BE2C (cell line): ENCODE measurements at regions not wholly inside any gene's neighbourhood (a gene's known extent, or its start where the extent isn't known, plus 50 kb on each side); places are given as distances from the start of the nearest gene placed in this dataset.

Source experiments
- DNase-seq: peaks from one replicate; pipeline ENCODE4 v3.0.0-alpha.2; 2020
- H3K27me3 ChIP-seq: fragments of 250-450 bp; sonication (Bioruptor Pico); 2 replicates; pipeline ENCODE4 v1.5.1; 2020; ENCODE audit warnings: mild to moderate bottlenecking
- H3K36me3 ChIP-seq: fragments of 250-450 bp; sonication (Bioruptor Pico); 2 replicates; pipeline ENCODE4 v1.5.1; 2020; ENCODE audit warnings: mild to moderate bottlenecking
- H3K4me1 ChIP-seq: fragments of 250-450 bp; sonication (Bioruptor Pico); 2 replicates; pipeline ENCODE4 v1.5.1; 2020
- H3K4me3 ChIP-seq: 2 replicates; pipeline ENCODE4 v1.5.1; 2011; ENCODE audit warnings: low read depth, low read length
- H3K9me3 ChIP-seq: fragments of 250-450 bp; sonication (Bioruptor Pico); 2 replicates; pipeline ENCODE4 v1.5.1; 2020
- CTCF ChIP-seq: IDR thresholded peaks from 2 replicates; pipeline ENCODE4 v1.5.1; 2012; ENCODE audit warnings: mild to moderate bottlenecking, low read depth, low read length

GRCh38 chr22:27627901-27628300, 173.7 kb downstream of the MN1 start:
- H3K4me1 ChIP-seq, result no peaks in the 10 kb centered on the region

GRCh38 chr22:27628341-27628740, 173.2 kb downstream of the MN1 start:
- Histone ChIP-seq H3K9me3 (no peaks in the 10 kb centered on the region), H3K4me1 (no peaks in the 10 kb centered on the region), H3K4me3 (no peak overlapping the region), H3K36me3 (no peaks in the 10 kb centered on the region), H3K27me3 (peaks cover 5% of the 10 kb centered on the region)
- DNase-seq, result no peak
- no peak for TF ChIP-seq CTCF

More at GRCh38 chr22:27627901-27628300, 173.7 kb downstream of the MN1 start:
- Histone ChIP-seq H3K36me3 (no peaks in the 10 kb centered on the region), H3K9me3 (no peaks in the 10 kb centered on the region), H3K4me3 (no peak overlapping the region), H3K27me3 (peaks cover 2% of the 10 kb centered on the region)
- no peak for DNase-seq
- no peak for TF ChIP-seq CTCF

GRCh38 chr22:27628891-27629631, 172.5 kb downstream of the MN1 start:
- Histone ChIP-seq H3K9me3 (no peaks in the 10 kb centered on the region), H3K36me3 (no peaks in the 10 kb centered on the region), H3K27me3 (peaks cover 5% of the 10 kb centered on the region), H3K4me1 (no peaks in the 10 kb centered on the region), H3K4me3 (no peak overlapping the region)
- TF ChIP-seq CTCF, result no peak
- DNase-seq, result no peak

GRCh38 chr22:27629908-27630673, 171.5 kb downstream of the MN1 start:
- TF ChIP-seq CTCF, result no peak
- peaks cover 5% of the 10 kb centered on the region for H3K27me3 ChIP-seq
- DNase-seq, result no peak
- H3K4me3 ChIP-seq, result no peak overlapping the region
- no peaks in the 10 kb centered on the region for H3K4me1 ChIP-seq
- H3K9me3 ChIP-seq, result no peaks in the 10 kb centered on the region
- no peaks in the 10 kb centered on the region for H3K36me3 ChIP-seq

GRCh38 chr22:27630754-27631153, 170.8 kb downstream of the MN1 start:
- DNase-seq, result no peak
- no peak overlapping the region for H3K4me3 ChIP-seq
- H3K4me1 ChIP-seq, result no peaks in the 10 kb centered on the region
- no peak for TF ChIP-seq CTCF
- H3K9me3 ChIP-seq, result no peaks in the 10 kb centered on the region
- no peaks in the 10 kb centered on the region for H3K36me3 ChIP-seq
- H3K27me3 ChIP-seq, result peaks cover 5% of the 10 kb centered on the region

- no peak for TF ChIP-seq CTCF
- Histone ChIP-seq H3K9me3 (no peaks in the 10 kb centered on the region), H3K36me3 (no peaks in the 10 kb centered on the region), H3K4me3 (no peak overlapping the region), H3K4me1 (no peaks in the 10 kb centered on the region), H3K27me3 (peaks cover 5% of the 10 kb centered on the region)
- no peak for DNase-seq
Measured at GRCh38 chr22:27631641-27632040, 169.9 kb downstream of the MN1 start.
